HepG2 (cell line): ENCODE measurements at regions not wholly inside any gene's neighbourhood (a gene's known extent, or its start where the extent isn't known, plus 50 kb on each side); places are given as distances from the start of the nearest gene placed in this dataset.

Experiments
- ATAC-seq: fragments of 200-7000 bp; cut with Tn5 transposase; 3 replicates; pipeline ENCODE4 v1.9.1; 2020; ENCODE audit warnings: mild to moderate bottlenecking, moderate library complexity
- BruUV-seq: library from RNA; stranded (reverse); fragments of 400-500 nt; replicated peaks from 2 replicates; lab custom pipeline; 2021; lab: Mats Ljungman, UMichigan
- CTCF ChIA-PET: fragments of 300-600 bp; formaldehyde crosslinking; extraction: SDS; loops from one replicate; lab custom pipeline; 2021; ENCODE audit warnings: low total read pairs, inconsistent platforms, low intra/inter-chr PET ratio; lab: Yijun Ruan, JAX
- POLR2A ChIA-PET: fragments of 350-600 bp; sonication (Branson Sonifier 250); formaldehyde crosslinking; loops from one replicate; lab custom pipeline; 2020; ENCODE audit warnings: antibody characterized with exemption, inconsistent platforms; lab: Yijun Ruan, JAX
- DNase-seq: peaks from one replicate; pipeline ENCODE4 v3.0.0-alpha.2; 2015; ENCODE audit warnings: low spot score
- FAIRE-seq: peaks from 3 replicates; lab custom pipeline; 2011; peaks lifted over from hg19 to GRCh38; lab: Jason Lieb, UNC
- H2AFZ ChIP-seq: one replicate; pipeline ENCODE4 v1.6.1; 2011; ENCODE audit warnings: low read length, inconsistent platforms
- H3K27ac ChIP-seq: fragments of 300-600 bp; 3 replicates; pipeline ENCODE4 v1.8.0; 2011; ENCODE audit warnings: mixed run types, mild to moderate bottlenecking, mixed read lengths, low read length, inconsistent platforms; ENCODE audit not compliant: insufficient read depth; ENCODE audit errors: extremely low read length
- H3K27me3 ChIP-seq, 2 experiments: fragments of 200-600 bp in 1 of 2; 2 replicates in 1 of 2; 3 replicates in 1 of 2; pipeline versions ENCODE4 v1.6.0 to v1.8.0; 2011; ENCODE audit warnings: low read length in 2 of 2, mild to moderate bottlenecking in 2 of 2, moderate library complexity in 2 of 2, inconsistent platforms in 1 of 2; ENCODE audit not compliant: insufficient read depth in 2 of 2, control insufficient read depth in 1 of 2
- H3K36me3 ChIP-seq, 2 experiments: fragments of 200-600 bp in 1 of 2; replicated peaks in 1 of 2; 2 replicates in 1 of 2; 3 replicates in 1 of 2; pipeline versions ENCODE4 v1.5.1 to v1.8.0; 2011; ENCODE audit warnings: low read length in 2 of 2, inconsistent platforms in 1 of 2; ENCODE audit not compliant: insufficient read depth in 2 of 2, control insufficient read depth in 1 of 2
- H3K4me1 ChIP-seq: 2 replicates; pipeline ENCODE4 v1.5.1; 2012; ENCODE audit warnings: low read length, inconsistent platforms; ENCODE audit not compliant: insufficient read depth
- H3K4me2 ChIP-seq: 2 replicates; pipeline ENCODE4 v1.6.0; 2011; ENCODE audit warnings: low read depth, low read length, inconsistent platforms
- H3K4me3 ChIP-seq, 3 experiments: fragments of 200-600 bp in 1 of 3; sonication (generic), shearing (Covaris generic) in 1 of 3; replicated peaks in 1 of 3; 2 replicates each; pipeline ENCODE4 v1.5.1; 2011 to 2016; ENCODE audit warnings: low read length in 3 of 3, inconsistent platforms in 2 of 3, low read depth in 2 of 3, mild to moderate bottlenecking in 2 of 3, control low read depth in 1 of 3, mixed read lengths in 1 of 3; ENCODE audit not compliant: insufficient read depth in 1 of 3
- H3K79me2 ChIP-seq: one replicate; pipeline ENCODE4 v1.6.1; 2011; ENCODE audit warnings: low read length, inconsistent platforms; ENCODE audit not compliant: insufficient read depth
- H3K9ac ChIP-seq: 2 replicates; pipeline ENCODE4 v1.6.0; 2011; ENCODE audit warnings: mild to moderate bottlenecking, low read depth, low read length, inconsistent platforms; ENCODE audit not compliant: insufficient read depth
- H3K9me3 ChIP-seq: 2 replicates; pipeline ENCODE4 v1.5.1; 2012; ENCODE audit warnings: mild to moderate bottlenecking, low read length
- H4K20me1 ChIP-seq: 2 replicates; pipeline ENCODE4 v1.6.0; 2011; ENCODE audit warnings: inconsistent platforms, mild to moderate bottlenecking, low read length, moderate library complexity; ENCODE audit not compliant: insufficient read depth
- ARHGAP35 ChIP-seq: sonication (generic); formaldehyde crosslinking; IDR thresholded peaks from 2 replicates; pipeline ENCODE4 v1.9.0; 2022; ENCODE audit warnings: mild to moderate bottlenecking, inconsistent platforms, moderate library complexity, missing genetic modification reagents, borderline replicate concordance
- BRCA1 ChIP-seq: sonication (generic); formaldehyde crosslinking; IDR thresholded peaks from 2 replicates; pipeline ENCODE4 v1.4.0; 2020; ENCODE audit warnings: missing genetic modification reagents
- CEBPZ ChIP-seq: IDR thresholded peaks from 2 replicates; pipeline ENCODE4 v1.6.1; 2012; ENCODE audit warnings: low read length, improper control_type of control experiment
- CERS6 ChIP-seq: sonication (generic); formaldehyde crosslinking; IDR thresholded peaks from 2 replicates; pipeline ENCODE4 v1.5.0; 2020; ENCODE audit warnings: missing genetic modification reagents
- CREM ChIP-seq, 2 experiments: sonication (generic) in 1 of 2; formaldehyde crosslinking in 1 of 2; IDR thresholded peaks; 2 replicates each; pipeline versions ENCODE4 v1.4.0 to v1.6.1; 2016 to 2020; ENCODE audit warnings: antibody characterized with exemption in 1 of 2, mild to moderate bottlenecking in 1 of 2, missing genetic modification reagents in 1 of 2
- ERF ChIP-seq: IDR thresholded peaks from 2 replicates; pipeline ENCODE4 v1.6.1; 2018; ENCODE audit warnings: missing biosample characterization, missing genetic modification reagents
- GRHL1 ChIP-seq: sonication (generic); formaldehyde crosslinking; conservative IDR thresholded peaks from 2 replicates; pipeline ENCODE4 v1.8.0; 2022; ENCODE audit warnings: missing genetic modification reagents
- GZF1 ChIP-seq: sonication (generic); formaldehyde crosslinking; IDR thresholded peaks from 2 replicates; pipeline ENCODE4 v1.5.1; 2020; ENCODE audit warnings: mild to moderate bottlenecking, missing genetic modification reagents
- MEIS2 ChIP-seq: sonication (generic); formaldehyde crosslinking; IDR thresholded peaks from 2 replicates; pipeline ENCODE4 v1.9.0; 2021; ENCODE audit warnings: mild to moderate bottlenecking, missing genetic modification reagents
- MLX ChIP-seq: IDR thresholded peaks from 2 replicates; pipeline ENCODE4 v1.6.1; 2016
- PTBP1 ChIP-seq: fragments of 200-400 bp; formaldehyde crosslinking; IDR thresholded peaks from 2 replicates; pipeline ENCODE4 v1.6.1; 2018; ENCODE audit warnings: low read length, low read depth; ENCODE audit not compliant: poor library complexity, severe bottlenecking
- SMARCC2 ChIP-seq: fragments of 450-650 bp; IDR thresholded peaks from 2 replicates; pipeline ENCODE4 v1.6.1; 2017; ENCODE audit warnings: antibody characterized with exemption, mild to moderate bottlenecking
- ZNF232 ChIP-seq: sonication (generic); formaldehyde crosslinking; IDR thresholded peaks from 2 replicates; pipeline ENCODE4 v1.4.0; 2020; ENCODE audit warnings: missing genetic modification reagents, borderline replicate concordance
- ZNF343 ChIP-seq: sonication (generic); formaldehyde crosslinking; IDR thresholded peaks from 2 replicates; pipeline ENCODE4 v1.4.0; 2020; ENCODE audit warnings: mild to moderate bottlenecking, missing genetic modification reagents
- ZNF549 ChIP-seq: sonication (generic); formaldehyde crosslinking; IDR thresholded peaks from 2 replicates; pipeline ENCODE4 v1.5.0; 2020; ENCODE audit warnings: missing genetic modification reagents
- ZNF607 ChIP-seq: sonication (generic); formaldehyde crosslinking; IDR thresholded peaks from 2 replicates; pipeline ENCODE4 v1.5.1; 2020; ENCODE audit warnings: missing genetic modification reagents, mild to moderate bottlenecking, borderline replicate concordance
- ZNF615 ChIP-seq: sonication (generic); formaldehyde crosslinking; IDR thresholded peaks from 2 replicates; pipeline ENCODE4 v1.5.0; 2020; ENCODE audit warnings: mild to moderate bottlenecking, missing genetic modification reagents, borderline replicate concordance
- ZNF766 ChIP-seq: sonication (generic); formaldehyde crosslinking; IDR thresholded peaks from 2 replicates; pipeline ENCODE4 v1.5.0; 2020; ENCODE audit warnings: missing genetic modification reagents, borderline replicate concordance
- WGBS: methylation state at CpG from one replicate; pipeline ENCODE4 v1.1.6; 2017; ENCODE audit warnings: low lambda C conversion rate; 5-methylcytosine and 5-hydroxymethylcytosine counted together
- in situ Hi-C: cut with HindIII; loops from 2 replicates; pipeline ENCODE4 v1.10.0; 2017; ENCODE audit warnings: low pct_unique_long_range_greater_than_20kb; ENCODE audit not compliant: extremely low pct_ligation_motif_present
- intact Hi-C: fragments of 100-400 bp; cut with micrococcal nuclease; formaldehyde crosslinking; loops from one replicate; pipeline ENCODE4 v1.10.0; 2022; ENCODE audit not compliant: unreplicated experiment

GRCh38 chr3:96214941-96215340, 599.5 kb upstream of the EPHA6 start (continued):
- TF ChIP-seq BRCA1 (CRISPR knock-in tag) (no peak), ZNF615 (no peak), CREM (IDR thresholded peaks at IDR 0.05) (no peak), CREM (CRISPR knock-in tag; IDR thresholded peaks at IDR 0.05) (no peak), ZNF232 (CRISPR knock-in tag) (no peak)

- no peak overlapping the region for H2AFZ ChIP-seq
- FAIRE-seq: no peak
- no peaks in the 10 kb centered on the region for H4K20me1 ChIP-seq
- no peak overlapping the region for H3K4me2 ChIP-seq
- no TSS peak for BruUV-seq
- H3K79me2 ChIP-seq: no peaks in the 10 kb centered on the region
- no peak for DNase-seq
- no peak overlapping the region for H3K27ac ChIP-seq
- in situ Hi-C loops: no loop called here
- intact Hi-C loops: no loop called here
- no peaks in the 10 kb centered on the region for H3K4me1 ChIP-seq
- ChIA-PET POLR2A (no interaction called here), CTCF (no interaction called here)
- H3K36me3 ChIP-seq: no peaks in the 10 kb centered on the region
- H3K9me3 ChIP-seq: no peaks in the 10 kb centered on the region
- 2% methylated on average over 5 of the region's 5 CpGs for WGBS
- H3K4me3 ChIP-seq: no peak overlapping the region
- ATAC-seq: no peak
- H3K9ac ChIP-seq: no peak overlapping the region
- H3K27me3 ChIP-seq: no peaks in the 10 kb centered on the region
- TF ChIP-seq ZNF607 (CRISPR knock-in tag) (no peak), CEBPZ (no peak), GRHL1 (CRISPR knock-in tag) (no peak), ZNF343 (no peak), CERS6 (CRISPR knock-in tag) (no peak), MLX (CRISPR knock-in tag) (no peak), ERF (CRISPR knock-in tag) (no peak), MEIS2 (CRISPR knock-in tag) (no peak), GZF1 (CRISPR knock-in tag) (no peak), ARHGAP35 (CRISPR knock-in tag) (no peak), ZNF549 (CRISPR knock-in tag) (no peak), PTBP1 (no peak), SMARCC2 (no peak), ZNF766 (CRISPR knock-in tag) (no peak)
Observed at GRCh38 chr3:96225494-96225893, 588.9 kb upstream of the EPHA6 start.
